GM12878 (cell line): ENCODE measurements at regions not wholly inside any gene's neighbourhood (a gene's known extent, or its start where the extent isn't known, plus 50 kb on each side); places are given as distances from the start of the nearest gene placed in this dataset.

Experiments used
- ATAC-seq: fragments of 200-7000 bp; cut with Tn5 transposase; 3 replicates; pipeline ENCODE4 v1.9.1; 2020; ENCODE audit warnings: mild to moderate bottlenecking, moderate library complexity
- BruUV-seq: library from RNA; stranded (reverse); fragments of 400-500 nt; replicated peaks from 2 replicates; lab custom pipeline; 2021; lab: Mats Ljungman, UMichigan
- CTCF ChIA-PET: fragments of 300-600 bp; sonication (Branson Sonifier 250); formaldehyde crosslinking; extraction: SDS; loops from one replicate; lab custom pipeline; 2021; ENCODE audit warnings: inconsistent platforms; lab: Yijun Ruan, JAX
- POLR2A ChIA-PET: fragments of 350-600 bp; formaldehyde crosslinking; extraction: SDS; loops from one replicate; lab custom pipeline; 2021; ENCODE audit warnings: inconsistent platforms; lab: Charles Lee
- RAD21 ChIA-PET: fragments of 300-600 bp; sonication (Branson Sonifier 250); formaldehyde crosslinking; loops from one replicate; lab custom pipeline; 2023; ENCODE audit warnings: antibody characterized with exemption; ENCODE audit not compliant: unreplicated experiment; lab: Charles Lee
- SMC1A ChIA-PET: fragments of 300-600 bp; sonication (Branson Sonifier 250); formaldehyde crosslinking; loops from one replicate; lab custom pipeline; 2023; ENCODE audit not compliant: unreplicated experiment, uncharacterized antibody; lab: Charles Lee
- DNase-seq: peaks from one replicate; pipeline ENCODE4 v3.0.0-alpha.2; 2011; ENCODE audit warnings: low read depth, low spot score
- FAIRE-seq: peaks from 3 replicates; lab custom pipeline; 2011; peaks lifted over from hg19 to GRCh38; lab: Jason Lieb, UNC
- H2AFZ ChIP-seq: 2 replicates; pipeline ENCODE4 v1.6.0; 2011; ENCODE audit warnings: low read depth, low read length, control low read depth; ENCODE audit not compliant: control insufficient read depth
- H3K27ac ChIP-seq: 2 replicates; pipeline ENCODE4 v1.5.1; 2011; ENCODE audit warnings: control low read depth; ENCODE audit not compliant: control insufficient read depth, insufficient read depth
- H3K27me3 ChIP-seq, 2 experiments: replicated peaks in 1 of 2; 2 replicates each; pipeline versions ENCODE4 v1.6.0 to v1.6.1; 2011; ENCODE audit warnings: low read length in 1 of 2; ENCODE audit not compliant: control insufficient read depth in 2 of 2, insufficient read depth in 2 of 2
- H3K36me3 ChIP-seq, 2 experiments: 2 replicates each; pipeline ENCODE4 v1.5.1; 2011; ENCODE audit warnings: low read length in 1 of 2; ENCODE audit not compliant: control insufficient read depth in 2 of 2, insufficient read depth in 2 of 2
- H3K4me1 ChIP-seq: 2 replicates; pipeline ENCODE4 v1.6.1; 2011; ENCODE audit warnings: mild to moderate bottlenecking, low read length, moderate library complexity, mixed read lengths; ENCODE audit not compliant: control insufficient read depth, insufficient read depth
- H3K4me2 ChIP-seq: 2 replicates; pipeline ENCODE4 v1.6.0; 2011; ENCODE audit warnings: control low read depth; ENCODE audit not compliant: control insufficient read depth, insufficient read depth
- H3K4me3 ChIP-seq: fragments of 200-600 bp; sonication (generic); 2 replicates; pipeline ENCODE4 v1.5.1; 2016
- H3K79me2 ChIP-seq: 2 replicates; pipeline ENCODE4 v1.6.0; 2011; ENCODE audit warnings: low read length; ENCODE audit not compliant: control insufficient read depth, insufficient read depth
- H3K9ac ChIP-seq: 2 replicates; pipeline ENCODE4 v1.8.0; 2011; ENCODE audit warnings: low read length, control low read depth, mixed read lengths; ENCODE audit not compliant: control insufficient read depth, insufficient read depth
- H3K9me3 ChIP-seq: replicated peaks from 3 replicates; pipeline ENCODE4 v1.5.1; 2011; ENCODE audit warnings: mild to moderate bottlenecking, low read length; ENCODE audit not compliant: control insufficient read depth, insufficient read depth
- H4K20me1 ChIP-seq: 2 replicates; pipeline ENCODE4 v1.6.0; 2011; ENCODE audit not compliant: control insufficient read depth, insufficient read depth
- BACH1 ChIP-seq: fragments of 450-650 bp; IDR thresholded peaks from 2 replicates; pipeline ENCODE4 v1.6.1; 2017; ENCODE audit warnings: mild to moderate bottlenecking, borderline replicate concordance
- BCL11A ChIP-seq: IDR thresholded peaks from 2 replicates; pipeline ENCODE4 v1.6.1; 2011; ENCODE audit warnings: low read depth, low read length
- IKZF1 ChIP-seq: fragments of 450-650 bp; conservative IDR thresholded peaks from 2 replicates; pipeline ENCODE4 v1.6.1; 2017; ENCODE audit warnings: antibody characterized with exemption, mild to moderate bottlenecking
- MXI1 ChIP-seq: fragments of 150-350 bp; IDR thresholded peaks from 2 replicates; pipeline ENCODE4 v1.6.1; 2011; ENCODE audit warnings: low read depth, mild to moderate bottlenecking, inconsistent platforms, low read length, improper control_type of control experiment
- POLR2AphosphoS2 ChIP-seq: IDR thresholded peaks from 2 replicates; pipeline ENCODE4 v1.6.1; 2011; ENCODE audit warnings: low read depth, mild to moderate bottlenecking, low read length, improper control_type of control experiment, moderate library complexity
- POU2F2 ChIP-seq: IDR thresholded peaks from 3 replicates; pipeline ENCODE4 v1.6.1; 2011; ENCODE audit warnings: low read depth, mild to moderate bottlenecking, low read length, borderline replicate concordance
- SREBF2 ChIP-seq: IDR thresholded peaks from 2 replicates; pipeline ENCODE4 v1.6.1; 2012; ENCODE audit warnings: mild to moderate bottlenecking, low read length
- WGBS: methylation state at CpG from one replicate; pipeline ENCODE4 v1.1.6; 2016; ENCODE audit warnings: low lambda C conversion rate; ENCODE audit not compliant: insufficient replicate concordance, insufficient coverage; ENCODE audit errors: missing lambda C conversion rate; 5-methylcytosine and 5-hydroxymethylcytosine counted together
- in situ Hi-C: fragments of 300-500 bp; cut with MboI; formaldehyde crosslinking; loops from 9 replicates; pipeline ENCODE4 v1.14.3; 2018; ENCODE audit warnings: mixed read lengths
- intact Hi-C: fragments of 100-400 bp; cut with micrococcal nuclease; formaldehyde crosslinking; loops from one replicate; pipeline ENCODE4 v1.14.2; 2022; ENCODE audit not compliant: unreplicated experiment
- TF ChIP-seq, protein P1 (sequence below): fragments of 450-650 bp; IDR thresholded peaks from 2 replicates; pipeline ENCODE4 v1.6.1; 2017; ENCODE audit warnings: antibody characterized with exemption, mild to moderate bottlenecking, moderate library complexity
- TF ChIP-seq, protein P2 (sequence below): fragments of 450-650 bp; IDR thresholded peaks from 2 replicates; pipeline ENCODE4 v1.6.1; 2017; ENCODE audit warnings: mild to moderate bottlenecking, moderate library complexity
- TF ChIP-seq, protein P3 (sequence below): IDR thresholded peaks from 2 replicates; pipeline ENCODE4 v1.6.1; 2012; ENCODE audit warnings: low read depth, low read length, improper control_type of control experiment
- TF ChIP-seq, protein P4 (sequence below): fragments of 450-650 bp; formaldehyde crosslinking; IDR thresholded peaks from 2 replicates; pipeline ENCODE4 v1.4.0; 2020; ENCODE audit warnings: mild to moderate bottlenecking, moderate library complexity

DNA sequence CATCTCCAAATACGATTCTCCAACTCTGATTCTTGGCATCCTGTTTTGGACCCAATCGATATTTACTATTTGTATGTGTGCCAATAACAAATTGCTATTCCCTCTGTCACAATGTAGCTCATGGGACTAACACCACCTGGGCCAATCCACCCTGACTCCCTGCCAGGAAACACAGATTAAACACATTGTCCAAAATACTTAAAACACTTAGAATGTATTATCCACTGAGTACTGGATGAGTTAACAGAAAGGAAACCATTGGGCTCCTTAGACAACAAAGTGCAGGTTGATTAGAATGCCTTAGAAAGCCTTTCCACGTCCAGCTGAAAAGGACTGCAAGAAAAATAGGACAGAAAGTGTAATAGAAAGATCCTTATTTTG, 79.4 kb upstream of the ARHGAP28 start (continued):
- TF ChIP-seq POLR2AphosphoS2 (no peak), POU2F2 (no peak)
- TF ChIP-seq, all 136 proteins: peak for 0

DNA sequence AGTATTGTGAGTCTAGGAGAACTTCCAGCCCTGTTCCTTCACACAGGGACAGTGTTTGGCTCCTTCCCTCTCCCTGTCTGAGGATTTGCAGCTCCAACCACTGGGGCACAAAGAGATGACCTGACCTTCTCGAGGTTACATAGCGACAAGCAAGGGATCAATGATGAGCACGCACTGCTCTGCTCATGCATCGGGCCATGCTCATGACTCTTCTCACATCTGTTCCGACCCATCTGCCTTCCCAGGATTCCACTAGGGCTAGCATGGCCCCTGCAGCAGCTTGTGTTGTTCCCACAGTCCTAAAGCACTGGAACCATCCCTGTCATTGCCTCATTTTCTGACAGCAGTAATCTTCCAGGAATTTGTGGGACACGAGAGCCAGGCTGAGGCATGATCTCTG, 78.8 kb upstream of the ARHGAP28 start:
- Histone ChIP-seq H2AFZ (no peak overlapping the region), H4K20me1 (no peaks in the 10 kb centered on the region), H3K4me2 (no peak overlapping the region), H3K27ac (no peak overlapping the region), H3K9ac (no peak overlapping the region), H3K27me3 (no peaks in the 10 kb centered on the region; a peak in 1 of 4 replicates), H3K9me3 (no peaks in the 10 kb centered on the region), H3K4me1 (no peaks in the 10 kb centered on the region), H3K4me3 (no peak overlapping the region), H3K36me3 (no peaks in the 10 kb centered on the region), H3K79me2 (no peaks in the 10 kb centered on the region)
- WGBS, result 32% methylated on average over 6 of the region's 6 CpGs
- ChIA-PET POLR2A (no interaction called here), SMC1A (no interaction called here), RAD21 (no interaction called here), CTCF (no interaction called here)
- in situ Hi-C loops, result no loop called here
- ATAC-seq (no peak), FAIRE-seq (no peak), DNase-seq (no peak)
- no TSS peak for BruUV-seq
- intact Hi-C loops, result loop anchor here (10.0 kb wide), 1 partner anchor 64 kb away; no protein-coding TSS in a partner anchor
- TF ChIP-seq SREBF2 (no peak), BCL11A (no peak), MXI1 (no peak), IKZF1 (no peak), BACH1 (no peak)
- TF ChIP-seq, protein P1, sequence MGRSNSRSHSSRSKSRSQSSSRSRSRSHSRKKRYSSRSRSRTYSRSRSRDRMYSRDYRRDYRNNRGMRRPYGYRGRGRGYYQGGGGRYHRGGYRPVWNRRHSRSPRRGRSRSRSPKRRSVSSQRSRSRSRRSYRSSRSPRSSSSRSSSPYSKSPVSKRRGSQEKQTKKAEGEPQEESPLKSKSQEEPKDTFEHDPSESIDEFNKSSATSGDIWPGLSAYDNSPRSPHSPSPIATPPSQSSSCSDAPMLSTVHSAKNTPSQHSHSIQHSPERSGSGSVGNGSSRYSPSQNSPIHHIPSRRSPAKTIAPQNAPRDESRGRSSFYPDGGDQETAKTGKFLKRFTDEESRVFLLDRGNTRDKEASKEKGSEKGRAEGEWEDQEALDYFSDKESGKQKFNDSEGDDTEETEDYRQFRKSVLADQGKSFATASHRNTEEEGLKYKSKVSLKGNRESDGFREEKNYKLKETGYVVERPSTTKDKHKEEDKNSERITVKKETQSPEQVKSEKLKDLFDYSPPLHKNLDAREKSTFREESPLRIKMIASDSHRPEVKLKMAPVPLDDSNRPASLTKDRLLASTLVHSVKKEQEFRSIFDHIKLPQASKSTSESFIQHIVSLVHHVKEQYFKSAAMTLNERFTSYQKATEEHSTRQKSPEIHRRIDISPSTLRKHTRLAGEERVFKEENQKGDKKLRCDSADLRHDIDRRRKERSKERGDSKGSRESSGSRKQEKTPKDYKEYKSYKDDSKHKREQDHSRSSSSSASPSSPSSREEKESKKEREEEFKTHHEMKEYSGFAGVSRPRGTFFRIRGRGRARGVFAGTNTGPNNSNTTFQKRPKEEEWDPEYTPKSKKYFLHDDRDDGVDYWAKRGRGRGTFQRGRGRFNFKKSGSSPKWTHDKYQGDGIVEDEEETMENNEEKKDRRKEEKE, result no peak
- TF ChIP-seq, protein P2, sequence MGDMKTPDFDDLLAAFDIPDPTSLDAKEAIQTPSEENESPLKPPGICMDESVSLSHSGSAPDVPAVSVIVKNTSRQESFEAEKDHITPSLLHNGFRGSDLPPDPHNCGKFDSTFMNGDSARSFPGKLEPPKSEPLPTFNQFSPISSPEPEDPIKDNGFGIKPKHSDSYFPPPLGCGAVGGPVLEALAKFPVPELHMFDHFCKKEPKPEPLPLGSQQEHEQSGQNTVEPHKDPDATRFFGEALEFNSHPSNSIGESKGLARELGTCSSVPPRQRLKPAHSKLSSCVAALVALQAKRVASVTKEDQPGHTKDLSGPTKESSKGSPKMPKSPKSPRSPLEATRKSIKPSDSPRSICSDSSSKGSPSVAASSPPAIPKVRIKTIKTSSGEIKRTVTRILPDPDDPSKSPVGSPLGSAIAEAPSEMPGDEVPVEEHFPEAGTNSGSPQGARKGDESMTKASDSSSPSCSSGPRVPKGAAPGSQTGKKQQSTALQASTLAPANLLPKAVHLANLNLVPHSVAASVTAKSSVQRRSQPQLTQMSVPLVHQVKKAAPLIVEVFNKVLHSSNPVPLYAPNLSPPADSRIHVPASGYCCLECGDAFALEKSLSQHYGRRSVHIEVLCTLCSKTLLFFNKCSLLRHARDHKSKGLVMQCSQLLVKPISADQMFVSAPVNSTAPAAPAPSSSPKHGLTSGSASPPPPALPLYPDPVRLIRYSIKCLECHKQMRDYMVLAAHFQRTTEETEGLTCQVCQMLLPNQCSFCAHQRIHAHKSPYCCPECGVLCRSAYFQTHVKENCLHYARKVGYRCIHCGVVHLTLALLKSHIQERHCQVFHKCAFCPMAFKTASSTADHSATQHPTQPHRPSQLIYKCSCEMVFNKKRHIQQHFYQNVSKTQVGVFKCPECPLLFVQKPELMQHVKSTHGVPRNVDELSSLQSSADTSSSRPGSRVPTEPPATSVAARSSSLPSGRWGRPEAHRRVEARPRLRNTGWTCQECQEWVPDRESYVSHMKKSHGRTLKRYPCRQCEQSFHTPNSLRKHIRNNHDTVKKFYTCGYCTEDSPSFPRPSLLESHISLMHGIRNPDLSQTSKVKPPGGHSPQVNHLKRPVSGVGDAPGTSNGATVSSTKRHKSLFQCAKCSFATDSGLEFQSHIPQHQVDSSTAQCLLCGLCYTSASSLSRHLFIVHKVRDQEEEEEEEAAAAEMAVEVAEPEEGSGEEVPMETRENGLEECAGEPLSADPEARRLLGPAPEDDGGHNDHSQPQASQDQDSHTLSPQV, result no peak
- TF ChIP-seq, protein P3, sequence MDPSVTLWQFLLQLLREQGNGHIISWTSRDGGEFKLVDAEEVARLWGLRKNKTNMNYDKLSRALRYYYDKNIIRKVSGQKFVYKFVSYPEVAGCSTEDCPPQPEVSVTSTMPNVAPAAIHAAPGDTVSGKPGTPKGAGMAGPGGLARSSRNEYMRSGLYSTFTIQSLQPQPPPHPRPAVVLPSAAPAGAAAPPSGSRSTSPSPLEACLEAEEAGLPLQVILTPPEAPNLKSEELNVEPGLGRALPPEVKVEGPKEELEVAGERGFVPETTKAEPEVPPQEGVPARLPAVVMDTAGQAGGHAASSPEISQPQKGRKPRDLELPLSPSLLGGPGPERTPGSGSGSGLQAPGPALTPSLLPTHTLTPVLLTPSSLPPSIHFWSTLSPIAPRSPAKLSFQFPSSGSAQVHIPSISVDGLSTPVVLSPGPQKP, result no peak
- TF ChIP-seq, protein P4, sequence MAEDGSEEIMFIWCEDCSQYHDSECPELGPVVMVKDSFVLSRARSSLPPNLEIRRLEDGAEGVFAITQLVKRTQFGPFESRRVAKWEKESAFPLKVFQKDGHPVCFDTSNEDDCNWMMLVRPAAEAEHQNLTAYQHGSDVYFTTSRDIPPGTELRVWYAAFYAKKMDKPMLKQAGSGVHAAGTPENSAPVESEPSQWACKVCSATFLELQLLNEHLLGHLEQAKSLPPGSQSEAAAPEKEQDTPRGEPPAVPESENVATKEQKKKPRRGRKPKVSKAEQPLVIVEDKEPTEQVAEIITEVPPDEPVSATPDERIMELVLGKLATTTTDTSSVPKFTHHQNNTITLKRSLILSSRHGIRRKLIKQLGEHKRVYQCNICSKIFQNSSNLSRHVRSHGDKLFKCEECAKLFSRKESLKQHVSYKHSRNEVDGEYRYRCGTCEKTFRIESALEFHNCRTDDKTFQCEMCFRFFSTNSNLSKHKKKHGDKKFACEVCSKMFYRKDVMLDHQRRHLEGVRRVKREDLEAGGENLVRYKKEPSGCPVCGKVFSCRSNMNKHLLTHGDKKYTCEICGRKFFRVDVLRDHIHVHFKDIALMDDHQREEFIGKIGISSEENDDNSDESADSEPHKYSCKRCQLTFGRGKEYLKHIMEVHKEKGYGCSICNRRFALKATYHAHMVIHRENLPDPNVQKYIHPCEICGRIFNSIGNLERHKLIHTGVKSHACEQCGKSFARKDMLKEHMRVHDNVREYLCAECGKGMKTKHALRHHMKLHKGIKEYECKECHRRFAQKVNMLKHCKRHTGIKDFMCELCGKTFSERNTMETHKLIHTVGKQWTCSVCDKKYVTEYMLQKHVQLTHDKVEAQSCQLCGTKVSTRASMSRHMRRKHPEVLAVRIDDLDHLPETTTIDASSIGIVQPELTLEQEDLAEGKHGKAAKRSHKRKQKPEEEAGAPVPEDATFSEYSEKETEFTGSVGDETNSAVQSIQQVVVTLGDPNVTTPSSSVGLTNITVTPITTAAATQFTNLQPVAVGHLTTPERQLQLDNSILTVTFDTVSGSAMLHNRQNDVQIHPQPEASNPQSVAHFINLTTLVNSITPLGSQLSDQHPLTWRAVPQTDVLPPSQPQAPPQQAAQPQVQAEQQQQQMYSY (CRISPR knock-in tag), result no peak
